Astrocyte (in vitro differentiated cells and primary cell): ENCODE measurements at regions not wholly inside any gene's neighbourhood (a gene's known extent, or its start where the extent isn't known, plus 50 kb on each side); places are given as distances from the start of the nearest gene placed in this dataset.

Source experiments
- DNase-seq: peaks from one replicate; pipeline ENCODE4 v3.0.0-alpha.2; 2010; ENCODE audit warnings: low read depth
- FAIRE-seq: peaks from 2 replicates; lab custom pipeline; 2011; peaks lifted over from hg19 to GRCh38; lab: Jason Lieb, UNC
- H2AFZ ChIP-seq: 2 replicates; pipeline ENCODE4 v1.6.0; 2012; ENCODE audit warnings: low read depth, low read length, inconsistent platforms
- H3K27ac ChIP-seq: 2 replicates; pipeline ENCODE4 v1.5.1; 2011; ENCODE audit warnings: low read depth, low read length, inconsistent platforms
- H3K27me3 ChIP-seq: 2 replicates; pipeline ENCODE4 v1.6.0; 2011; ENCODE audit warnings: low read length, inconsistent platforms; ENCODE audit not compliant: insufficient read depth
- H3K36me3 ChIP-seq: 2 replicates; pipeline ENCODE4 v1.5.1; 2011; ENCODE audit warnings: low read length, inconsistent platforms; ENCODE audit not compliant: insufficient read depth
- H3K4me1 ChIP-seq: 2 replicates; pipeline ENCODE4 v1.5.1; 2011; ENCODE audit warnings: low read length, inconsistent platforms; ENCODE audit not compliant: insufficient read depth
- H3K4me2 ChIP-seq: 2 replicates; pipeline ENCODE4 v1.6.0; 2012; ENCODE audit warnings: low read length, inconsistent platforms
- H3K4me3 ChIP-seq: 2 replicates; pipeline ENCODE4 v1.5.1; 2011; ENCODE audit warnings: low read depth, mild to moderate bottlenecking, low read length, inconsistent platforms; ENCODE audit not compliant: insufficient read depth
- H3K79me2 ChIP-seq: 2 replicates; pipeline ENCODE4 v1.6.0; 2012; ENCODE audit warnings: mild to moderate bottlenecking, low read length, inconsistent platforms; ENCODE audit not compliant: insufficient read depth
- H3K9ac ChIP-seq: 2 replicates; pipeline ENCODE4 v1.6.0; 2012; ENCODE audit warnings: mild to moderate bottlenecking, low read length, inconsistent platforms
- H3K9me3 ChIP-seq: 2 replicates; pipeline ENCODE4 v1.5.1; 2012; ENCODE audit warnings: low read depth, mild to moderate bottlenecking, low read length, inconsistent platforms; ENCODE audit not compliant: insufficient read depth
- H4K20me1 ChIP-seq: 2 replicates; pipeline ENCODE4 v1.6.0; 2012; ENCODE audit warnings: low read length, inconsistent platforms; ENCODE audit not compliant: insufficient read depth
- H3K27ac Mint-ChIP-seq: one replicate; pipeline ENCODE4 v1.8.0; 2021; ENCODE audit warnings: mild to moderate bottlenecking, mixed read lengths; ENCODE audit not compliant: unreplicated experiment
- H3K27me3 Mint-ChIP-seq: one replicate; pipeline ENCODE4 v1.8.0; 2021; ENCODE audit warnings: low read depth, mixed read lengths; ENCODE audit not compliant: unreplicated experiment
- H3K36me3 Mint-ChIP-seq: one replicate; pipeline ENCODE4 v1.8.0; 2021; ENCODE audit warnings: low read depth, mixed read lengths; ENCODE audit not compliant: unreplicated experiment
- H3K4me1 Mint-ChIP-seq: one replicate; pipeline ENCODE4 v1.8.0; 2021; ENCODE audit warnings: low read depth, mixed read lengths; ENCODE audit not compliant: unreplicated experiment
- H3K4me3 Mint-ChIP-seq: one replicate; pipeline ENCODE4 v1.8.0; 2021; ENCODE audit warnings: mild to moderate bottlenecking, moderate library complexity, mixed read lengths; ENCODE audit not compliant: unreplicated experiment
- H3K9me3 Mint-ChIP-seq: one replicate; pipeline ENCODE4 v1.8.0; 2021; ENCODE audit warnings: mild to moderate bottlenecking, mixed read lengths; ENCODE audit not compliant: unreplicated experiment
- CTCF ChIP-seq: IDR thresholded peaks from 2 replicates; pipeline ENCODE4 v1.5.1; 2011; ENCODE audit warnings: low read depth, mild to moderate bottlenecking, inconsistent platforms, low read length, moderate library complexity; ENCODE audit not compliant: insufficient read depth
- EZH2 ChIP-seq: IDR thresholded peaks from 2 replicates; pipeline ENCODE4 v1.6.1; 2012; ENCODE audit warnings: mild to moderate bottlenecking, low read length, inconsistent platforms; ENCODE audit not compliant: insufficient read depth

- H3K4me1 ChIP-seq = no peaks in the 10 kb centered on the region
- H4K20me1 ChIP-seq = no peaks in the 10 kb centered on the region
- Mint-ChIP-seq H3K36me3 (no peaks in the 10 kb centered on the region), H3K27me3 (no peaks in the 10 kb centered on the region), H3K4me1 (peaks cover 10% of the 10 kb centered on the region), H3K27ac (no peak overlapping the region), H3K4me3 (no peak overlapping the region), H3K9me3 (no peaks in the 10 kb centered on the region)
- FAIRE-seq = no peak
- H2AFZ ChIP-seq = no peak overlapping the region
- H3K79me2 ChIP-seq = no peaks in the 10 kb centered on the region
- TF ChIP-seq CTCF (no peak), EZH2 (no peak)
- no peak overlapping the region for H3K4me2 ChIP-seq
- no peak overlapping the region for H3K27ac ChIP-seq
- no peaks in the 10 kb centered on the region for H3K36me3 ChIP-seq
- DNase-seq = no peak
- H3K27me3 ChIP-seq = no peaks in the 10 kb centered on the region
- H3K9ac ChIP-seq = no peak overlapping the region
- no peak overlapping the region for H3K4me3 ChIP-seq
- no peaks in the 10 kb centered on the region for H3K9me3 ChIP-seq
Observed at GRCh38 chr10:106280896-106281460, 883.5 kb downstream of the SORCS1 start.

GRCh38 chr10:106278383-106278782 lies 886.1 kb downstream of the SORCS1 start:
- H3K27me3 ChIP-seq = no peaks in the 10 kb centered on the region
- FAIRE-seq (no peak), DNase-seq (no peak)
- no peak overlapping the region for H3K4me3 ChIP-seq
- no peaks in the 10 kb centered on the region for H3K36me3 Mint-ChIP-seq
- no peaks in the 10 kb centered on the region for H3K9me3 ChIP-seq
- no peaks in the 10 kb centered on the region for H3K4me1 ChIP-seq
- H3K79me2 ChIP-seq = no peaks in the 10 kb centered on the region
- H3K4me2 ChIP-seq = no peak overlapping the region
- H3K4me1 Mint-ChIP-seq = no peaks in the 10 kb centered on the region
- H4K20me1 ChIP-seq = no peaks in the 10 kb centered on the region
- no peak overlapping the region for H3K27ac ChIP-seq
- TF ChIP-seq CTCF = no peak
- no peak for TF ChIP-seq EZH2
- H3K36me3 ChIP-seq = no peaks in the 10 kb centered on the region
- no peak overlapping the region for H2AFZ ChIP-seq
- H3K9ac ChIP-seq = no peak overlapping the region
- no peaks in the 10 kb centered on the region for H3K27me3 Mint-ChIP-seq
- no peaks in the 10 kb centered on the region for H3K9me3 Mint-ChIP-seq
- no peak overlapping the region for H3K4me3 Mint-ChIP-seq
- no peak overlapping the region for H3K27ac Mint-ChIP-seq

- TF ChIP-seq EZH2 = no peak
- no peak for TF ChIP-seq CTCF
- H3K27me3 ChIP-seq = no peaks in the 10 kb centered on the region
- no peak overlapping the region for H3K27ac ChIP-seq
- no peaks in the 10 kb centered on the region for H3K4me1 ChIP-seq
- no peak for DNase-seq
- H3K9me3 ChIP-seq = no peaks in the 10 kb centered on the region
- Mint-ChIP-seq H3K27me3 (peaks cover 3% of the 10 kb centered on the region), H3K4me1 (no peaks in the 10 kb centered on the region), H3K27ac (no peak overlapping the region), H3K4me3 (no peak overlapping the region), H3K9me3 (no peaks in the 10 kb centered on the region), H3K36me3 (no peaks in the 10 kb centered on the region)
- H2AFZ ChIP-seq = no peak overlapping the region
- H3K9ac ChIP-seq = no peak overlapping the region
- H4K20me1 ChIP-seq = no peaks in the 10 kb centered on the region
- no peak overlapping the region for H3K4me2 ChIP-seq
- no peak for FAIRE-seq
- no peaks in the 10 kb centered on the region for H3K79me2 ChIP-seq
- H3K36me3 ChIP-seq = no peaks in the 10 kb centered on the region
- H3K4me3 ChIP-seq = no peak overlapping the region
Observed at GRCh38 chr10:106271237-106271636, 893.3 kb downstream of the SORCS1 start.
